Testis (tissue), 2 donors: ENCODE measurements at regions not wholly inside any gene's neighbourhood (a gene's known extent, or its start where the extent isn't known, plus 50 kb on each side); places are given as distances from the start of the nearest gene placed in this dataset.

Experiments
- CTCF ChIP-seq, 3 experiments: fragments of 450-650 bp in 2 of 3; fragments of 200-600 bp in 1 of 3; sonication (generic) in 1 of 3; IDR thresholded peaks; one replicate each; pipeline ENCODE4 v1.5.1; 2016 to 2019; ENCODE audit warnings: antibody characterized with exemption in 3 of 3, mild to moderate bottlenecking in 2 of 3, moderate library complexity in 1 of 3
- POLR2A ChIP-seq: fragments of 450-650 bp; IDR thresholded peaks from one replicate; pipeline ENCODE4 v1.6.1; 2017; ENCODE audit warnings: antibody characterized with exemption, mild to moderate bottlenecking, moderate library complexity

DNA sequence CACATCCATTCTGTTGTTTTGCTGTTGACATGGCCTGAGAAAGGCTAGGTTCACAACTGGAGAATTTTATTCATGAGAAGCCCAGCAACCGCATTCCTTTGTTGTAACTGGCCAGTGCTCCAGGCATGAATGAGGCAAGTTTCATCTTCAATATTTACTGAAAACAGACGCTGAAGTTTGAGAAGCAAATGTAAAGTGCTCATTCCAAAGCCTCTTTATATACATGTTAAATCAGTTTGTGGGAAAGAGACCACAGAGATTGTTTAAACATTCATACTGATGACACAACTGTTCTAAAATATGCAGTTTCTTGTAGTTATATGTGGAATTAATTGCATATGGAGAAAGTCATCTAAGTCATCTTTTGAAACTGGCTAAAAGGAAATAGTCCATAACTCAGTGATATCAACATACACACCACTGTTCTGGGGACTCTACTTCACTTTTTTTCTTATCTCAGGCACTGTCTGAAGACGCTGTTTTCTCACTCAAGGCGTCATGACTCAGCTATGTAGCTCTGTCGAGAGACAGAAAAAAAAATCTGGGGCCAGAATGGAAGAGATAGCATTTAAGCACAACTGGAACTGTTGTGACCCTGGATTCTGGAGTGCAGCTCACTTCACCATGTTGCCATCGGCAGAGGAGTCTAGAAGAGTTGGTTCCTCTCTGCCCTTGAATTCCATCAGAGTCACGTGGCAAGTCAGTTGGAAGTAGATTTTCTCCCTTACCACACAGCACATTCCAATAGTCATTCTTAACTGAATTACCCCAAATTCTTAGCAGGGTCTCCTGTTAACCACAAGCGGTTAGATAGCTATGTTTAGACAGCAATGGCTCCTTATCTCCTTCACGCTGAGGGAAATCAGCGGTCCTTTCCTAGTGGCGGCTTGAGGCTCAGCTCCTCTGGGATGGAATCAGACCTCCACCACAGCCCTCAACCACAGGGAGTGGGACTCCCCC is 258.4 kb upstream of the HMGA2 start:
- no peak for TF ChIP-seq CTCF (IDR thresholded peaks at IDR 0.05)
- TF ChIP-seq POLR2A = no peak
